GM23338 (cell line): ENCODE measurements at regions not wholly inside any gene's neighbourhood (a gene's known extent, or its start where the extent isn't known, plus 50 kb on each side); places are given as distances from the start of the nearest gene placed in this dataset.

Experiments used
- ATAC-seq: fragments of 200-7000 bp; cut with Tn5 transposase; 3 replicates; pipeline ENCODE4 v1.9.1; 2020
- DNase-seq: peaks from one replicate; pipeline ENCODE4 v3.0.0-alpha.2; 2015; ENCODE audit warnings: low spot score
- H2AFZ ChIP-seq: fragments of 200-600 bp; sonication (generic); 2 replicates; pipeline ENCODE4 v1.8.0; 2016; ENCODE audit warnings: antibody characterized with exemption, mild to moderate bottlenecking, moderate library complexity
- H3F3A ChIP-seq: fragments of 200-600 bp; sonication (generic); replicated peaks from 2 replicates; pipeline ENCODE4 v1.8.0; 2017; ENCODE audit warnings: antibody characterized with exemption, mixed run types, low read depth
- H3K27ac ChIP-seq: fragments of 200-600 bp; sonication (generic); 2 replicates; pipeline ENCODE4 v1.6.1; 2016; ENCODE audit warnings: low read depth
- H3K27me3 ChIP-seq: fragments of 200-600 bp; sonication (generic); 2 replicates; pipeline ENCODE4 v1.8.0; 2016; ENCODE audit warnings: mild to moderate bottlenecking, mixed run types, moderate library complexity; ENCODE audit not compliant: insufficient read depth
- H3K36me3 ChIP-seq: fragments of 200-600 bp; sonication (generic); 2 replicates; pipeline ENCODE4 v1.8.0; 2016; ENCODE audit warnings: mild to moderate bottlenecking; ENCODE audit not compliant: insufficient read depth
- H3K4me1 ChIP-seq: fragments of 200-600 bp; sonication (generic); 2 replicates; pipeline ENCODE4 v1.8.0; 2016; ENCODE audit warnings: mild to moderate bottlenecking, moderate library complexity; ENCODE audit not compliant: insufficient read depth
- H3K4me2 ChIP-seq: fragments of 200-600 bp; sonication (generic); 2 replicates; pipeline ENCODE4 v1.7.1; 2017; ENCODE audit warnings: mixed run types
- H3K4me3 ChIP-seq: fragments of 200-600 bp; sonication (generic); 2 replicates; pipeline ENCODE4 v1.6.1; 2016; ENCODE audit warnings: mixed run types
- H3K79me2 ChIP-seq: fragments of 200-600 bp; sonication (generic); replicated peaks from 2 replicates; pipeline ENCODE4 v1.8.0; 2017; ENCODE audit warnings: mild to moderate bottlenecking; ENCODE audit not compliant: insufficient read depth
- H3K9me2 ChIP-seq: fragments of 200-600 bp; sonication (generic); 2 replicates; pipeline ENCODE4 v1.8.0; 2017; ENCODE audit not compliant: insufficient read depth
- H4K20me1 ChIP-seq: fragments of 200-600 bp; sonication (generic); replicated peaks from 2 replicates; pipeline ENCODE4 v1.8.0; 2017; ENCODE audit warnings: mild to moderate bottlenecking; ENCODE audit not compliant: insufficient read depth
- H3K27ac Mint-ChIP-seq: 2 replicates; pipeline ENCODE4 v1.8.0; 2020; ENCODE audit warnings: inconsistent platforms, mild to moderate bottlenecking, moderate library complexity, mixed read lengths
- H3K27me3 Mint-ChIP-seq: 3 replicates; pipeline ENCODE4 v1.8.0; 2022; ENCODE audit warnings: low read depth, mild to moderate bottlenecking, moderate library complexity, mixed read lengths, inconsistent platforms; ENCODE audit not compliant: insufficient read depth, poor library complexity
- H3K36me3 Mint-ChIP-seq: 3 replicates; pipeline ENCODE4 v1.8.0; 2021; ENCODE audit warnings: low read depth, mild to moderate bottlenecking, inconsistent platforms, moderate library complexity, mixed read lengths
- H3K4me1 Mint-ChIP-seq: 3 replicates; pipeline ENCODE4 v1.8.0; 2020; ENCODE audit warnings: mild to moderate bottlenecking, inconsistent platforms, mixed read lengths
- H3K4me3 Mint-ChIP-seq: 3 replicates; pipeline ENCODE4 v1.8.0; 2021; ENCODE audit warnings: moderate library complexity, mild to moderate bottlenecking, inconsistent platforms, mixed read lengths
- H3K9me3 Mint-ChIP-seq: 3 replicates; pipeline ENCODE4 v1.8.0; 2020; ENCODE audit warnings: moderate library complexity, mild to moderate bottlenecking, inconsistent platforms, mixed read lengths
- CREB1 ChIP-seq: fragments of 250-450 bp; sonication (Bioruptor Pico); IDR thresholded peaks from 2 replicates; pipeline ENCODE4 v1.5.0; 2020; ENCODE audit warnings: low read depth, mild to moderate bottlenecking, moderate library complexity
- CTCF ChIP-seq, 2 experiments: fragments of 200-600 bp in 1 of 2; sonication (generic) in 1 of 2; conservative IDR thresholded peaks; 2 replicates each; pipeline versions ENCODE4 v1.5.1 to v1.6.1; 2016 to 2017; ENCODE audit warnings: antibody characterized with exemption in 2 of 2, low read depth in 2 of 2, mild to moderate bottlenecking in 2 of 2, moderate library complexity in 1 of 2
- EZH2 ChIP-seq: fragments of 200-600 bp; sonication (generic); IDR thresholded peaks from one replicate; pipeline ENCODE4 v1.8.0; 2017; ENCODE audit warnings: antibody characterized with exemption, mild to moderate bottlenecking, low read depth; ENCODE audit not compliant: unreplicated experiment
- EZH2phosphoT487 ChIP-seq: fragments of 200-600 bp; sonication (generic); IDR thresholded peaks from one replicate; pipeline ENCODE4 v1.8.1; 2018; ENCODE audit warnings: antibody characterized with exemption; ENCODE audit not compliant: unreplicated experiment
- JUNB ChIP-seq: IDR thresholded peaks from one replicate; pipeline ENCODE4 v1.6.1; 2016; ENCODE audit warnings: antibody characterized with exemption; ENCODE audit not compliant: unreplicated experiment
- NANOG ChIP-seq: IDR thresholded peaks from 2 replicates; pipeline ENCODE4 v1.6.1; 2016; ENCODE audit warnings: antibody characterized with exemption, borderline replicate concordance
- POLR2AphosphoS5 ChIP-seq: IDR thresholded peaks from 2 replicates; pipeline ENCODE4 v1.6.1; 2016; ENCODE audit warnings: antibody characterized with exemption, low read depth
- REST ChIP-seq: IDR thresholded peaks from one replicate; pipeline ENCODE4 v1.6.1; 2018; ENCODE audit warnings: antibody characterized with exemption; ENCODE audit not compliant: unreplicated experiment
- ZNF331 ChIP-seq: fragments of 250-450 bp; sonication (Bioruptor Pico); IDR thresholded peaks from 2 replicates; pipeline ENCODE4 v1.5.0; 2020; ENCODE audit warnings: low read depth, mild to moderate bottlenecking, moderate library complexity
- ZNF462 ChIP-seq: fragments of 250-450 bp; sonication (Bioruptor Pico); IDR thresholded peaks from 2 replicates; pipeline ENCODE4 v1.5.0; 2020; ENCODE audit warnings: mild to moderate bottlenecking, moderate library complexity
- TF ChIP-seq, protein P1 (sequence below): IDR thresholded peaks from 2 replicates; pipeline ENCODE4 v1.6.1; 2016; ENCODE audit warnings: antibody characterized with exemption

DNA sequence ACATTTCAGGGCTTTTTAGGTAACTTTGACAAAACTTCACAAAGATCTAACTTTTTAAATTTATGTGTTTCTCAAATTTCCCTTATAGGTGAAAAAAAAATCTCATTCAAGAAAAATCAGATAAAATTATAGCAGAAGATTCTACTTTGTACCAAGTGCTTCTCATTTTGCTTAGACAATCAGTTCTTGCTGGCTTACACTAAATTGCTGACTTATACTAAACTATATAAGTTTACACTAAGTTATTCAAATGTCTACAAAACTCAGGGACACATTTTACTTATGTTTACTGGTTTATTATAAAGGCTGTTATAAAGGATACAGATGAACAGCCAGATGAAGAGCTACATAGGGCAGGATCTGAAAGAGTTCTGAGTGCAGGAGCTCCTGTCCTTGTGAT is 195.1 kb downstream of the ZPLD1 start:
- Histone ChIP-seq H3K36me3 (no peaks in the 10 kb centered on the region), H3K4me3 (no peak overlapping the region), H3K27ac (no peak overlapping the region), H4K20me1 (no peaks in the 10 kb centered on the region), H3K4me2 (no peak overlapping the region), H3K27me3 (no peaks in the 10 kb centered on the region), H3K4me1 (no peaks in the 10 kb centered on the region), H3K9me2 (no peaks in the 10 kb centered on the region), H3F3A (no peaks in the 10 kb centered on the region), H3K79me2 (no peaks in the 10 kb centered on the region), H2AFZ (no peak overlapping the region)
- Mint-ChIP-seq H3K4me1 (no peaks in the 10 kb centered on the region), H3K27me3 (no peaks in the 10 kb centered on the region), H3K27ac (no peak overlapping the region), H3K36me3 (peaks cover 7% of the 10 kb centered on the region; the same call in 2 of the 3 replicates), H3K4me3 (no peak overlapping the region), H3K9me3 (peaks cover 14% of the 10 kb centered on the region)
- DNase-seq (no peak), ATAC-seq (no peak)
- TF ChIP-seq JUNB (no peak), ZNF462 (CRISPR knock-in tag) (no peak), REST (no peak), EZH2 (no peak), POLR2AphosphoS5 (no peak), CTCF (conservative IDR thresholded peaks at IDR 0.05; ENCODE audit: low read depth in 2 of 2) (no peak), EZH2phosphoT487 (no peak), NANOG (no peak), CREB1 (CRISPR knock-in tag) (no peak), ZNF331 (CRISPR knock-in tag) (no peak)
- TF ChIP-seq, protein P1, sequence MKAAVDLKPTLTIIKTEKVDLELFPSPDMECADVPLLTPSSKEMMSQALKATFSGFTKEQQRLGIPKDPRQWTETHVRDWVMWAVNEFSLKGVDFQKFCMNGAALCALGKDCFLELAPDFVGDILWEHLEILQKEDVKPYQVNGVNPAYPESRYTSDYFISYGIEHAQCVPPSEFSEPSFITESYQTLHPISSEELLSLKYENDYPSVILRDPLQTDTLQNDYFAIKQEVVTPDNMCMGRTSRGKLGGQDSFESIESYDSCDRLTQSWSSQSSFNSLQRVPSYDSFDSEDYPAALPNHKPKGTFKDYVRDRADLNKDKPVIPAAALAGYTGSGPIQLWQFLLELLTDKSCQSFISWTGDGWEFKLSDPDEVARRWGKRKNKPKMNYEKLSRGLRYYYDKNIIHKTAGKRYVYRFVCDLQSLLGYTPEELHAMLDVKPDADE: no peak
